GM12878 (cell line): ENCODE measurements at regions not wholly inside any gene's neighbourhood (a gene's known extent, or its start where the extent isn't known, plus 50 kb on each side); places are given as distances from the start of the nearest gene placed in this dataset.

Experiments
- ATAC-seq: fragments of 200-7000 bp; cut with Tn5 transposase; 3 replicates; pipeline ENCODE4 v1.9.1; 2020; ENCODE audit warnings: mild to moderate bottlenecking, moderate library complexity
- BruUV-seq: library from RNA; stranded (reverse); fragments of 400-500 nt; replicated peaks from 2 replicates; lab custom pipeline; 2021; lab: Mats Ljungman, UMichigan
- CTCF ChIA-PET: fragments of 300-600 bp; sonication (Branson Sonifier 250); formaldehyde crosslinking; extraction: SDS; loops from one replicate; lab custom pipeline; 2021; ENCODE audit warnings: inconsistent platforms; lab: Yijun Ruan, JAX
- POLR2A ChIA-PET: fragments of 350-600 bp; formaldehyde crosslinking; extraction: SDS; loops from one replicate; lab custom pipeline; 2021; ENCODE audit warnings: inconsistent platforms; lab: Charles Lee
- RAD21 ChIA-PET: fragments of 300-600 bp; sonication (Branson Sonifier 250); formaldehyde crosslinking; loops from one replicate; lab custom pipeline; 2023; ENCODE audit warnings: antibody characterized with exemption; ENCODE audit not compliant: unreplicated experiment; lab: Charles Lee
- SMC1A ChIA-PET: fragments of 300-600 bp; sonication (Branson Sonifier 250); formaldehyde crosslinking; loops from one replicate; lab custom pipeline; 2023; ENCODE audit not compliant: unreplicated experiment, uncharacterized antibody; lab: Charles Lee
- DNase-seq: peaks from one replicate; pipeline ENCODE4 v3.0.0-alpha.2; 2011; ENCODE audit warnings: low read depth, low spot score
- FAIRE-seq: peaks from 3 replicates; lab custom pipeline; 2011; peaks lifted over from hg19 to GRCh38; lab: Jason Lieb, UNC
- H2AFZ ChIP-seq: 2 replicates; pipeline ENCODE4 v1.6.0; 2011; ENCODE audit warnings: low read depth, low read length, control low read depth; ENCODE audit not compliant: control insufficient read depth
- H3K27ac ChIP-seq: 2 replicates; pipeline ENCODE4 v1.5.1; 2011; ENCODE audit warnings: control low read depth; ENCODE audit not compliant: control insufficient read depth, insufficient read depth
- H3K27me3 ChIP-seq, 2 experiments: replicated peaks in 1 of 2; 2 replicates each; pipeline versions ENCODE4 v1.6.0 to v1.6.1; 2011; ENCODE audit warnings: low read length in 1 of 2; ENCODE audit not compliant: control insufficient read depth in 2 of 2, insufficient read depth in 2 of 2
- H3K36me3 ChIP-seq, 2 experiments: 2 replicates each; pipeline ENCODE4 v1.5.1; 2011; ENCODE audit warnings: low read length in 1 of 2; ENCODE audit not compliant: control insufficient read depth in 2 of 2, insufficient read depth in 2 of 2
- H3K4me1 ChIP-seq: 2 replicates; pipeline ENCODE4 v1.6.1; 2011; ENCODE audit warnings: mild to moderate bottlenecking, low read length, moderate library complexity, mixed read lengths; ENCODE audit not compliant: control insufficient read depth, insufficient read depth
- H3K4me2 ChIP-seq: 2 replicates; pipeline ENCODE4 v1.6.0; 2011; ENCODE audit warnings: control low read depth; ENCODE audit not compliant: control insufficient read depth, insufficient read depth
- H3K4me3 ChIP-seq: fragments of 200-600 bp; sonication (generic); 2 replicates; pipeline ENCODE4 v1.5.1; 2016
- H3K79me2 ChIP-seq: 2 replicates; pipeline ENCODE4 v1.6.0; 2011; ENCODE audit warnings: low read length; ENCODE audit not compliant: control insufficient read depth, insufficient read depth
- H3K9ac ChIP-seq: 2 replicates; pipeline ENCODE4 v1.8.0; 2011; ENCODE audit warnings: low read length, control low read depth, mixed read lengths; ENCODE audit not compliant: control insufficient read depth, insufficient read depth
- H3K9me3 ChIP-seq: replicated peaks from 3 replicates; pipeline ENCODE4 v1.5.1; 2011; ENCODE audit warnings: mild to moderate bottlenecking, low read length; ENCODE audit not compliant: control insufficient read depth, insufficient read depth
- H4K20me1 ChIP-seq: 2 replicates; pipeline ENCODE4 v1.6.0; 2011; ENCODE audit not compliant: control insufficient read depth, insufficient read depth
- CEBPB ChIP-seq, 2 experiments: fragments of 150-350 bp in 1 of 2; IDR thresholded peaks; 2 replicates each; pipeline ENCODE4 v1.6.1; 2012 to 2014; ENCODE audit warnings: low read depth in 2 of 2, low read length in 2 of 2, borderline replicate concordance in 1 of 2, inconsistent platforms in 1 of 2
- EGR1 ChIP-seq, 2 experiments: IDR thresholded peaks; 1 replicate in 1 of 2; 2 replicates in 1 of 2; pipeline ENCODE4 v1.6.1; 2011 to 2012; ENCODE audit warnings: low read depth in 2 of 2, low read length in 2 of 2, borderline replicate concordance in 1 of 2, mild to moderate bottlenecking in 1 of 2, moderate library complexity in 1 of 2
- GABPA ChIP-seq: IDR thresholded peaks from 2 replicates; pipeline ENCODE4 v1.6.1; 2014; ENCODE audit warnings: antibody characterized with exemption, low read depth, mild to moderate bottlenecking, inconsistent platforms
- HSF1 ChIP-seq: fragments of 150-350 bp; IDR thresholded peaks from 2 replicates; pipeline ENCODE4 v1.6.1; 2014; ENCODE audit warnings: mild to moderate bottlenecking, low read depth, low read length
- NFYA ChIP-seq: IDR thresholded peaks from 2 replicates; pipeline ENCODE4 v1.6.1; 2011; ENCODE audit warnings: low read depth, mild to moderate bottlenecking, low read length, improper control_type of control experiment, borderline replicate concordance
- RBBP5 ChIP-seq: fragments of 200-600 bp; sonication (generic); conservative IDR thresholded peaks from 2 replicates; pipeline ENCODE4 v1.6.1; 2016
- SPI1 ChIP-seq: IDR thresholded peaks from 2 replicates; pipeline ENCODE4 v1.6.1; 2011; ENCODE audit warnings: low read depth, mild to moderate bottlenecking, low read length, moderate library complexity, borderline replicate concordance; ENCODE audit not compliant: insufficient read depth
- TAF1 ChIP-seq: IDR thresholded peaks from 2 replicates; pipeline ENCODE4 v1.6.1; 2011; ENCODE audit warnings: mild to moderate bottlenecking, low read depth, low read length, borderline replicate concordance
- WRNIP1 ChIP-seq: IDR thresholded peaks from 2 replicates; pipeline ENCODE4 v1.6.1; 2011; ENCODE audit warnings: low read depth, low read length, improper control_type of control experiment, borderline replicate concordance
- WGBS: methylation state at CpG from one replicate; pipeline ENCODE4 v1.1.6; 2016; ENCODE audit warnings: low lambda C conversion rate; ENCODE audit not compliant: insufficient replicate concordance, insufficient coverage; ENCODE audit errors: missing lambda C conversion rate; 5-methylcytosine and 5-hydroxymethylcytosine counted together
- in situ Hi-C: fragments of 300-500 bp; cut with MboI; formaldehyde crosslinking; loops from 9 replicates; pipeline ENCODE4 v1.14.3; 2018; ENCODE audit warnings: mixed read lengths
- intact Hi-C: fragments of 100-400 bp; cut with micrococcal nuclease; formaldehyde crosslinking; loops from one replicate; pipeline ENCODE4 v1.14.2; 2022; ENCODE audit not compliant: unreplicated experiment
- TF ChIP-seq, protein P1 (sequence below): fragments of 450-650 bp; IDR thresholded peaks from 2 replicates; pipeline ENCODE4 v1.6.1; 2018; ENCODE audit warnings: mild to moderate bottlenecking, low read depth, moderate library complexity; ENCODE audit not compliant: partially characterized antibody

GRCh38 chr7:11252705-11253272 is 279.1 kb downstream of the PHF14 start:
- 0% methylated on average over 3 of the region's 3 CpGs for WGBS
- TF ChIP-seq SPI1 (peak; percentile 61; the same call in 1 of the 2 replicates), CEBPB (IDR thresholded peaks at IDR 0.05; ENCODE audit: borderline replicate concordance in 1 of 2, low read depth in 2 of 2, low read length in 2 of 2) (no peak)
- H4K20me1 ChIP-seq: no peaks in the 10 kb centered on the region
- ChIA-PET RAD21 (no interaction called here), POLR2A (no interaction called here), CTCF (interaction anchor here (0.9 kb wide), 1 partner anchor 25 kb away, joined by 3 read pairs; no protein-coding TSS in a partner anchor), SMC1A (no interaction called here)
- no peaks in the 10 kb centered on the region for H3K9me3 ChIP-seq
- H3K4me1 ChIP-seq: no peaks in the 10 kb centered on the region; the same call in 1 of the 2 replicates
- ATAC-seq: peak; percentile 48; the same call in 2 of the 3 replicates
- intact Hi-C loops: no loop called here
- H3K4me2 ChIP-seq: no peak overlapping the region
- H3K4me3 ChIP-seq: no peak overlapping the region
- no peak for DNase-seq
- no TSS peak for BruUV-seq
- no peaks in the 10 kb centered on the region for H3K36me3 ChIP-seq
- peak; percentile 18 for FAIRE-seq
- H3K9ac ChIP-seq: no peak overlapping the region
- H3K79me2 ChIP-seq: no peaks in the 10 kb centered on the region
- in situ Hi-C loops: no loop called here
- no peaks in the 10 kb centered on the region; a peak in 1 of 4 replicates for H3K27me3 ChIP-seq
- H3K27ac ChIP-seq: no peak overlapping the region
- H2AFZ ChIP-seq: no peak overlapping the region

DNA sequence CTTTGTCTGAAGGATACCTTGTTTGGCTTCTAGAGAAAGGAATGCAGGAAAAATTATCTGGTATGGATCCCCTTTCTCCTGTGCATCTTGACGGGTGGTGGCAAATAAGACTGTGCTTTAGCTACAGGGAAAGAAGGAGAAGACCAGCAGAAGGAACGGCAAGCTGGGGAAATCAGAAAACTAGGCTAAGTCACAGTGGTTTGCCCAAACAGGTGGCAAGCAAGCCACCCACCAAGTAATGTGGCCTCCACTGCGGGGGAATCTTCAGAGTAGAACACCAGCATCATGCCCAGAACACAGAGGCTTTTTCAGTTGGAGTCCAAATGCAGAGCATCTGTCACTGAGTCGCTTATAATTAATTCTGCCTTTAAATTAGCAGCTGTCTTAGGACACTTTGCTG is 282.8 kb downstream of the PHF14 start:
- ChIA-PET SMC1A (interaction anchor here (1.8 kb wide), 1 partner anchor 28 kb away, joined by 4 read pairs; no protein-coding TSS in a partner anchor), RAD21 (no interaction called here), CTCF (no interaction called here), POLR2A (no interaction called here)
- WGBS: 29% methylated on average over 4 of the region's 4 CpGs
- H3K4me3 ChIP-seq: no peak overlapping the region
- H3K79me2 ChIP-seq: no peaks in the 10 kb centered on the region
- H3K9me3 ChIP-seq: no peaks in the 10 kb centered on the region
- no peak overlapping the region for H3K9ac ChIP-seq
- no peak overlapping the region for H2AFZ ChIP-seq
- BruUV-seq: no TSS peak
- FAIRE-seq (no peak), DNase-seq (no peak), ATAC-seq (no peak)
- peaks cover 0 to 1% of the 10 kb centered on the region in 2 experiments; a peak in 2 of 4 replicates for H3K27me3 ChIP-seq
- no peak overlapping the region for H3K27ac ChIP-seq
- H3K4me2 ChIP-seq: no peak overlapping the region
- intact Hi-C loops: no loop called here
- in situ Hi-C loops: no loop called here
- no peaks in the 10 kb centered on the region for H3K36me3 ChIP-seq
- H4K20me1 ChIP-seq: no peaks in the 10 kb centered on the region
- no peaks in the 10 kb centered on the region; the same call in 1 of the 2 replicates for H3K4me1 ChIP-seq
- TF ChIP-seq GABPA (no peak), CEBPB (IDR thresholded peaks at IDR 0.05; ENCODE audit: borderline replicate concordance in 1 of 2, low read depth in 2 of 2, low read length in 2 of 2) (no peak), HSF1 (no peak), RBBP5 (no peak), TAF1 (no peak), NFYA (no peak), EGR1 (IDR thresholded peaks at IDR 0.05; ENCODE audit: borderline replicate concordance in 1 of 2, low read depth in 2 of 2, low read length in 2 of 2) (no peak), WRNIP1 (no peak)
- TF ChIP-seq, protein P1, sequence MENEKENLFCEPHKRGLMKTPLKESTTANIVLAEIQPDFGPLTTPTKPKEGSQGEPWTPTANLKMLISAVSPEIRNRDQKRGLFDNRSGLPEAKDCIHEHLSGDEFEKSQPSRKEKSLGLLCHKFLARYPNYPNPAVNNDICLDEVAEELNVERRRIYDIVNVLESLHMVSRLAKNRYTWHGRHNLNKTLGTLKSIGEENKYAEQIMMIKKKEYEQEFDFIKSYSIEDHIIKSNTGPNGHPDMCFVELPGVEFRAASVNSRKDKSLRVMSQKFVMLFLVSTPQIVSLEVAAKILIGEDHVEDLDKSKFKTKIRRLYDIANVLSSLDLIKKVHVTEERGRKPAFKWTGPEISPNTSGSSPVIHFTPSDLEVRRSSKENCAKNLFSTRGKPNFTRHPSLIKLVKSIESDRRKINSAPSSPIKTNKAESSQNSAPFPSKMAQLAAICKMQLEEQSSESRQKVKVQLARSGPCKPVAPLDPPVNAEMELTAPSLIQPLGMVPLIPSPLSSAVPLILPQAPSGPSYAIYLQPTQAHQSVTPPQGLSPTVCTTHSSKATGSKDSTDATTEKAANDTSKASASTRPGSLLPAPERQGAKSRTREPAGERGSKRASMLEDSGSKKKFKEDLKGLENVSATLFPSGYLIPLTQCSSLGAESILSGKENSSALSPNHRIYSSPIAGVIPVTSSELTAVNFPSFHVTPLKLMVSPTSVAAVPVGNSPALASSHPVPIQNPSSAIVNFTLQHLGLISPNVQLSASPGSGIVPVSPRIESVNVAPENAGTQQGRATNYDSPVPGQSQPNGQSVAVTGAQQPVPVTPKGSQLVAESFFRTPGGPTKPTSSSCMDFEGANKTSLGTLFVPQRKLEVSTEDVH: no peak
